Kidney tubule cell (primary cell): ENCODE measurements at regions not wholly inside any gene's neighbourhood (a gene's known extent, or its start where the extent isn't known, plus 50 kb on each side); places are given as distances from the start of the nearest gene placed in this dataset.
A peak's percentile ranks its signal among the peaks of the same experiment; 100 is the strongest.
"Not testable (repeated sequence)": the region's sequence is repeated elsewhere in the genome, so short reads cannot be mapped to it uniquely, and the experiment has no call there.

Source experiments
- DNase-seq: peaks from one replicate; pipeline ENCODE4 v3.0.0-alpha.2; 2018; ENCODE audit warnings: low spot score

GRCh38 chr13:101003566-101003965 lies 329.0 kb upstream of the TMTC4 start:
- DNase-seq: no peak

DNA sequence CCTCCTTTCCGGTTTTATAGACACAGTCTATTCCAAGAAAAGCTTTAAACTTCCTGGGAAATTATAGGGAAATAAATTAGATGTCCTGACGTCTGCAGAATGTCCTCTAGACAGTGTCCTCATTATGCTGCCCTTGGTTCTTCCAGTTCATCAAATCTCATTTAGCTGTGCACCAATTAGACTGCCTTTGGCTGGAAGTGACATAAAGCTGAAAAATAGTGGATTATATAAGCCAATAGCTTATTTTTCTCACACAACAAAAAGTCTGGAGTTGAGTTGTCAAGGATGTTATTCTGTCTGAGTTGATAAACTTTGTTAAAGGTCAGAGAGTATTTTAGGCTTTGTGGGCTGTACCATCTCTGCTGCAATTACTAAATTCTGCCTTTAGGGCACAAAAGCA lies 314.8 kb upstream of the TMTC4 start:
- DNase-seq: no peak

GRCh38 chr13:100988921-100989320 lies 314.3 kb upstream of the TMTC4 start:
- no peak for DNase-seq

DNA sequence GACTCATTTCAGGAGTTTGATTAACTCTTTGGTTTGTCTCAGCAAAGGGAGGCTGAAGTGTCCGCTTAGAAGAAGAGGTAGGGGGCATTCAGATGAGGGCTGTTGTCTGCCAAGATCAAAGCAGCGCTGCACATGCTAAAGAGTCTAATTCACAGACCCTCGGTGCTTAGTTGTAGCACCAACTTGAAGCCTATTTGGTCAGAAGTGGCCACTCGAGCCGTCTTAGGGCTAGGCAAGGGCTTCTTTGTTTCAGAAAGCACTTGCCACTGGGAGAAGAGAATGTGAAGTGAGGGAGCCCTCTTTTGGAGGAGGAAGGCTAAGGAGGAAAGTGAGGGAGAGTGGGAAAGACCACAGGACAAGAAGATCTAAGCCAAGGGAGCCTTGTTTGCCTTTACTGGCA lies 313.4 kb upstream of the TMTC4 start:
- peak; percentile 6 for DNase-seq

GRCh38 chr13:100986571-100986970 lies 312.0 kb upstream of the TMTC4 start:
- DNase-seq: no peak

DNA sequence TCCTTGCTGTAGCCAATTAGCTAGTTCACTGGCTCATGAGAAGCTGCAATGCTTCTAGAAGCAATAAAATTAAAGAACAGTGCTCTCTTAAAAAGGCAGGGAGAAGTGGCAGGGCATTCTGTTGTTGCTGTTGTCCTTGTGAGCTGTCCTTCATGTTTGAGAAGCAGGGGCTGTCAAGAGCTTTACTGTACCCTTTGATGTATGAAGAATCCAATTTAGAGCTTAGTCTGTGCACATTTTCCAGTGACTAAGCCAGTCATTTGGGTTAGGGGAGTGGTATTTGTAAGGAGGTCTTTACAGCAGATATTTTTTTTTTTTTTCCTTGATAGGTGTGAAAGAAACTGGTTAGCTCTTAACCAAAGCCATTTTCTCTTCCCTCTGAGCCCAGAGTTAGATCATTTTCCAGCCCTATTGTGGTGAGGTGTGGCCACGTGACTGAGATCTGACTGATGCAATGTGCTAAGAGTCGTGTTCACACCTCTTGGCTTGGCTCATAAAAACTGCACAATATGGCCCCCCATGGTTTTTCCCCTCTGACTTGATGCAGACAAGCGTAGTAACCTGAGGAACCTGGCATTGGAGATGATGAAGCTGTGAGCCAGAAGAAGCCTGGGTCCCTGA lies 309.6 kb upstream of the TMTC4 start:
- DNase-seq: peak; percentile 44

DNA sequence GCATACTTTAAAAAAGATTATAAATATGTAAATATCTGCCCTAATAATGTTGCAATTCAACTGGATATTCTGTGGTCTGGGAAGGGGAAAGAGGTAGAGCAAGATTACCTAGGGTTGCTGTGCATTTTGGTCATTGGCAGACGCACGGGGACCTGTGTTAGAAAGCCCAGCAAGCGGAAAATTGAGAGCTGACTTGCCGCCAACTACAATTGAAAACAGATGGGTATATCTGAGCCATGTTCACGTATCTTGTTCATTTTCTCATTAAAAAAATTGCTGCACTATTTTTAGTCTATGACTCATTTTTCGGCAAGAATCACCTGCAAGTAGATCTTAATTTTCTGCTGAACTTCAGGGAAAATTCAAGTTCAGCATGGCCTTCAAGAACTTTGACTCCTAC lies 308.5 kb upstream of the TMTC4 start:
- DNase-seq: no peak

- no peak for DNase-seq
Measured at GRCh38 chr13:100980171-100980570, 305.6 kb upstream of the TMTC4 start.

DNA sequence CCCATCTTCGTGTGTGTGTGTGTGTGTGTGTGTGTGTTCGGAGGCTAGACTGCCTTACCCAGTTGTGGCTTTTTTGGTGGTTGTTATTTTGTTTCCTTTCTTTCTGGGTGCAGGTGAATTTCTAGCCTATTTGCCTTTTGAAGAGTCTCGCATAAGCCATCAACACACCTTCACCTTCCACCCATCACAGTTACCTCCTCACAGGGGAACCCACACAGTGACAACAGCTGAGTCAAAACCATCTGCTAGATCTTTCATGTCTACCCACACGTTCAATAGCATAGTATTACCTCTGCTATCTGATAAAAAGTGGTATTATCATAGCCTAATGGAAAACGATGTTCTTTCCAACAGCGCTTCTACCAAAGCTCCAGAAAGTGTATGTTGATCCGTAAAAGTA lies 303.2 kb upstream of the TMTC4 start:
- DNase-seq: no peak

- peak; percentile 22 for DNase-seq
Measured at GRCh38 chr13:100976993-100977392, 302.4 kb upstream of the TMTC4 start.

DNA sequence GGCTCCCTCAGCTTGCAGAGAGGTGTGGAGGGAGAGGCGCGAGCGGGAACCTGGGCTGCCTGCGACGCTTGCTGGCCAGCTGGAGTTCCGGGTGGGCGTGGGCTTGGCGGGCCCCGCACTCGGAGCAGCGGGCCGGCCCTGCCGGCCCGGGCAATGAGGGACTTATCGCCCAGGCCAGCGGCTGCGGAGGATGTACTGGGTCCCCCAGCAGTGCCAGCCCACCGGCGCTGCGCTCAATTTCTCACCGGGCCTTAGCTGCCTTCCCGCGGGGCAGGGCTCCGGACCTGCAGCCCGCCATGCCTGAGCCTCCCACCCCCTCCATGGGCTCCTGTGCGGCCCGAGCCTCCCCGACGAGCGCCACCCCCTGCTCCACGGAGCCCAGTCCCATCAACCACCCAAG lies 301.1 kb upstream of the TMTC4 start:
- not testable (repeated sequence) for DNase-seq

- DNase-seq: no peak
Measured at GRCh38 chr13:100962585-100962984, 288.0 kb upstream of the TMTC4 start.

DNA sequence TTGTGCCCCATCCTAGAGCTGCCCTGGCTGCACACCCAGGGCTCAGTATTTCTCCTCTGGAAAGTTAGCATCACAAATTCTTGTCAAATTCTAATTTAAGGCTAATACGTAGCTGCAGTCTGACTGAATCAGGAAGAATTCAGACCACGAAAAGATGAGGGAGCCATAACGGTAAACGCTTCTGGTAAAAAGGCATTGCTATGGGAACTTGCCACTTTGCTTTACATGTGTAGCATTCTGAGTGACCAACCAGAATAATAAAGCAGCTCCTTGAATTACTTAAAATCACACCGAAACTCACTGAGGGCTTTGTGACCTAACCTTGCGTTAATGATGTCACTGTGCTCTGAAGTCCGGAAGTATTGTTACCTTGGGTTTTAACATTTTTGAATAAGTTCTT lies 286.6 kb upstream of the TMTC4 start:
- DNase-seq: no peak

GRCh38 chr13:100958831-100959230 lies 284.2 kb upstream of the TMTC4 start:
- no peak for DNase-seq

DNA sequence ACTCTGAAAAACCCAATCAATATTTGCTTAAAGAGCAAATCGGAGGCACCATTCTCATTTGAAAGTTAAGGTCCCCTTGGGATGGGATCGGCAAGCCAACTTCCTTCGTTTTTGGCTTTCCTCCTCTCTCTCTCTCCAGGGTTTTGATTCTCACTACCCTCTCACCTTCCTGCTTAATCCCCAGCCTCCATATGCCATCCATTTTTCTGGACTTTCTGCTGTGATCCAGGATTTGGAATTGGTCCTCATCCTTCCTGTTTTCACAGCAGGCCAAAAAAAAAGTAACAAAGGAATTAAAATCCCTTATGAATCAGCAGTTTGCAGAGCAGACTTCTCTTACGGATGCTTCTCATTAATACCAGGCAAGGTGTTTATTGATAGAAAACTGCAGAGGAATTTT lies 283.1 kb upstream of the TMTC4 start:
- DNase-seq: no peak

GRCh38 chr13:100954430-100955305 lies 280.1 kb upstream of the TMTC4 start:
- peak; percentile 3 for DNase-seq

GRCh38 chr13:100951016-100951415 lies 276.4 kb upstream of the TMTC4 start:
- no peak for DNase-seq

DNA sequence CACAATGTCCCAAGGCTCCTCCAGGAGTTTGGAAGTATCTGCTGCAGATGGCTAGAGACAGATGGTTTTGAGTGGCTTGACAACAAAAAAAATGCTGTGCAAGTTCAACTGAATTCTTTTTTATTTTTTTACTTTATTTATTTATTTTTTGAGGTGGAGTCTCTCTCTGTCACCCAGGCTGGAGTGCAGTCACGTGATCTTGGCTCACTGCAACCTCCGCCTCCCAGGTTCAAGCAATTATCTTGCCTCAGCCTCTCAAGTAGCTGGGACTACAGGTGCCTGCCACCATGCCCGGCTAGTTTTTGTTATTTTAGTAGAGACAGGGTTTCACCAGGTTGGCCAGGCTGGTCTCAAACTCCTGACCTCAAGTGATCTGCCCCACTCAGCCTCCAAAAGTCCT lies 274.3 kb upstream of the TMTC4 start:
- DNase-seq: not testable (repeated sequence)

- DNase-seq: no peak
Measured at GRCh38 chr13:100946588-100946987, 272.0 kb upstream of the TMTC4 start.

- DNase-seq: no peak
Measured at GRCh38 chr13:100944791-100945345, 270.3 kb upstream of the TMTC4 start.

GRCh38 chr13:100942742-100943141 lies 268.1 kb upstream of the TMTC4 start:
- DNase-seq: no peak

DNA sequence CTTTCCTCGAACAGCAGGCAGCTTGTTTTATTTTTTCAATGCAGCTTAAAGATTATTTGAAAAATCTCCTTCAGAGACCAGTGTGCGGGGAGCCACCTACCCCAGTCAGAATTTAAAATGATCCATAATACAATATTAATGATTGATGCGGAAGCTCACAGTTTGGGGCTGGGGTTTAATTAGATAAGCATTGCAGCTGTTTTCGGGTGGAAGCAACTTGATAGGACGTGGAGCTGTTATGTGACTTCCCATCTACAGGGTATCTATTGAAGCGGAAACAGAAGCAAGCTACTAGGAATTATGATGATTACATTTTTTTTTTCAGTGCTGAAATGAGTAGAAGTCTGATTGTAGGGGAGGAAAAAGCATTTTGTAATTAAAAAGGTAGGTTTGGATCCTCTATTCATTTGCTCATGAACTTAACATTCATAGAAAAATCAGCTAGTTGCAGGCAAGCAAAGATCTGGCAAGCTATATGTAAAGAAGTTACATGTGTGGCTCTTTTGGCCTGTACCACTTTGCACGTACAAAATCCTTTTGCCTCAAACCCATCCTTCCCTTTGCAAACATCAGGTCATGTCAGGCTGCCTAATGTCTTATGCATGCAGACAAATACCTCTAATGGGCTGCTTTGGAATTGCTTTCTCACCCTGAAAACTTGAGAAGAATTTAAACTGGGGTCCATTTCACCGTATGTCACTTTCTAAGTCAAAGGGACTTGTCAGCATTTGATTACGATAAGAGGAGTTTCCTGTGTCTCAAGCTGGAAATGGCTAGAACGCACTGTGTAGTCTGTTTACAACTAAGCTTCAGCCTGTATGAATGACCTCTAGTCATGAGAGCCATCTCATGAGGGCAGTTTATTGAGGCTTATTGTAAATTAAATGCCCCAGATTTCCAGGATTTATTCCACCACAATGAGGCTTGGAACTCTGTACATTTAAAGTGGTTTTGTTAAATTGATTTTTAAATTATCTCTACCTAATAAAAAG lies 267.1 kb upstream of the TMTC4 start:
- DNase-seq: no peak
